H1 (cell line): ENCODE measurements at regions not wholly inside any gene's neighbourhood (a gene's known extent, or its start where the extent isn't known, plus 50 kb on each side); places are given as distances from the start of the nearest gene placed in this dataset.

Source experiments
- CTCF ChIA-PET: fragments of 300-600 bp; sonication (Branson Sonifier 250); formaldehyde crosslinking; loops from one replicate; lab custom pipeline; 2021; ENCODE audit not compliant: partially characterized antibody; lab: Charles Lee
- POLR2A ChIA-PET: fragments of 300-600 bp; sonication (Branson Sonifier 250); formaldehyde crosslinking; loops from one replicate; lab custom pipeline; 2021; ENCODE audit warnings: inconsistent platforms; ENCODE audit not compliant: partially characterized antibody; lab: Charles Lee
- DNase-seq, 2 experiments: peaks; one replicate each; pipeline versions ENCODE4 v3.0.0 to v3.0.0-alpha.2; 2010 to 2022; ENCODE audit warnings: low spot score in 2 of 2, low read depth in 1 of 2, mixed read lengths in 1 of 2
- FAIRE-seq: peaks from 2 replicates; lab custom pipeline; 2011; peaks lifted over from hg19 to GRCh38; lab: Jason Lieb, UNC
- H2AFZ ChIP-seq: 2 replicates; pipeline ENCODE4 v1.8.1; 2012; ENCODE audit warnings: low read length, inconsistent platforms
- H2AK5ac ChIP-seq: 2 replicates; pipeline ENCODE4 v1.6.1; 2013; ENCODE audit warnings: low read depth, low read length
- H2BK120ac ChIP-seq: replicated peaks from 2 replicates; pipeline ENCODE3; 2013; ENCODE audit warnings: low read depth, low read length, inconsistent platforms
- H2BK12ac ChIP-seq: 2 replicates; pipeline ENCODE4 v1.6.1; 2013; ENCODE audit warnings: low read depth, low read length
- H2BK15ac ChIP-seq: 2 replicates; pipeline ENCODE4 v1.6.1; 2013; ENCODE audit warnings: low read length
- H2BK20ac ChIP-seq: 2 replicates; pipeline ENCODE4 v1.6.1; 2013; ENCODE audit warnings: low read length
- H2BK5ac ChIP-seq: 2 replicates; pipeline ENCODE4 v1.6.1; 2013; ENCODE audit warnings: low read depth, low read length
- H3K14ac ChIP-seq: 2 replicates; pipeline ENCODE4 v1.6.1; 2013; ENCODE audit warnings: inconsistent platforms; ENCODE audit not compliant: insufficient read length
- H3K18ac ChIP-seq: 2 replicates; pipeline ENCODE4 v1.6.1; 2013; ENCODE audit warnings: low read length; ENCODE audit errors: extremely low read depth
- H3K23ac ChIP-seq: 2 replicates; pipeline ENCODE4 v1.6.1; 2013; ENCODE audit warnings: inconsistent platforms; ENCODE audit not compliant: insufficient read length
- H3K23me2 ChIP-seq: 2 replicates; pipeline ENCODE4 v1.6.1; 2013; ENCODE audit warnings: low read depth, low read length
- H3K27ac ChIP-seq: 2 replicates; pipeline ENCODE4 v1.6.1; 2011; ENCODE audit warnings: low read depth, low read length, inconsistent platforms
- H3K27me3 ChIP-seq, 4 experiments: replicated peaks in 1 of 4; 1 replicate in 1 of 4; 2 replicates in 3 of 4; pipeline versions ENCODE4 v1.6.1 to v1.8.1; 2011 to 2013; ENCODE audit warnings: low read length in 3 of 4, mild to moderate bottlenecking in 3 of 4, inconsistent platforms in 2 of 4, mixed read lengths in 2 of 4, moderate library complexity in 1 of 4; ENCODE audit not compliant: control insufficient read depth in 3 of 4, insufficient read depth in 3 of 4; ENCODE audit errors: extremely low read depth in 1 of 4
- H3K36me3 ChIP-seq, 4 experiments: 2 replicates each; pipeline versions ENCODE4 v1.6.1 to v1.8.1; 2011 to 2013; ENCODE audit warnings: mild to moderate bottlenecking in 4 of 4, low read length in 3 of 4, moderate library complexity in 2 of 4, control low read depth in 1 of 4, inconsistent platforms in 1 of 4; ENCODE audit not compliant: insufficient read depth in 4 of 4, control insufficient read depth in 2 of 4
- H3K4ac ChIP-seq: replicated peaks from 2 replicates; pipeline ENCODE3; 2013; ENCODE audit warnings: low read length, low read depth, mixed read lengths, inconsistent platforms; ENCODE audit not compliant: insufficient read length
- H3K4me1 ChIP-seq, 4 experiments: replicated peaks in 1 of 4; 1 replicate in 1 of 4; 2 replicates in 3 of 4; pipeline versions ENCODE4 v1.6.1 to v1.8.1; 2011 to 2013; ENCODE audit warnings: low read length in 3 of 4, inconsistent platforms in 2 of 4, mixed read lengths in 1 of 4; ENCODE audit not compliant: insufficient read depth in 4 of 4, control insufficient read depth in 3 of 4
- H3K4me2 ChIP-seq, 2 experiments: 2 replicates each; pipeline versions ENCODE4 v1.6.1 to v1.8.1; 2011 to 2013; ENCODE audit warnings: low read depth in 2 of 2, low read length in 2 of 2, control low read depth in 1 of 2, inconsistent platforms in 1 of 2, mild to moderate bottlenecking in 1 of 2; ENCODE audit not compliant: insufficient read depth in 1 of 2
- H3K4me3 ChIP-seq, 4 experiments: fragments of 200-600, 300-600 bp in 1 of 4; sonication (generic), shearing (Covaris generic), sonication (Bioruptor Twin) in 1 of 4; 2 replicates each; pipeline versions ENCODE4 v1.5.1 to v1.8.1; 2011 to 2016; ENCODE audit warnings: low read length in 4 of 4, low read depth in 3 of 4, control low read depth in 2 of 4, inconsistent platforms in 2 of 4, mild to moderate bottlenecking in 2 of 4, mixed read lengths in 1 of 4, moderate library complexity in 1 of 4; ENCODE audit not compliant: insufficient read depth in 2 of 4; ENCODE audit errors: extremely low read depth in 1 of 4
- H3K56ac ChIP-seq: replicated peaks from 2 replicates; pipeline ENCODE3; 2013; ENCODE audit warnings: low read depth, mild to moderate bottlenecking, mixed read lengths, low read length, inconsistent platforms; ENCODE audit not compliant: insufficient read length
- H3K79me1 ChIP-seq: 2 replicates; pipeline ENCODE4 v1.6.1; 2013; ENCODE audit warnings: low read depth, low read length, control low read depth
- H3K79me2 ChIP-seq, 2 experiments: 2 replicates each; pipeline versions ENCODE4 v1.6.1 to v1.8.1; 2012 to 2013; ENCODE audit warnings: low read length in 2 of 2, mild to moderate bottlenecking in 2 of 2, inconsistent platforms in 1 of 2; ENCODE audit not compliant: insufficient read depth in 2 of 2, control insufficient read depth in 1 of 2
- H3K9ac ChIP-seq, 4 experiments: replicated peaks in 1 of 4; 1 replicate in 1 of 4; 2 replicates in 3 of 4; pipeline versions ENCODE4 v1.6.1 to v1.8.1; 2011 to 2013; ENCODE audit warnings: low read depth in 3 of 4, low read length in 3 of 4, control low read depth in 2 of 4, mild to moderate bottlenecking in 2 of 4, moderate library complexity in 2 of 4, inconsistent platforms in 1 of 4; ENCODE audit errors: extremely low read depth in 1 of 4
- H3K9me3 ChIP-seq, 2 experiments: 2 replicates each; pipeline versions ENCODE4 v1.6.1 to v1.8.1; 2012 to 2013; ENCODE audit warnings: mild to moderate bottlenecking in 2 of 2, moderate library complexity in 2 of 2, control low read depth in 1 of 2, inconsistent platforms in 1 of 2, low read depth in 1 of 2, low read length in 1 of 2, mixed read lengths in 1 of 2; ENCODE audit not compliant: insufficient read depth in 2 of 2
- H4K20me1 ChIP-seq, 2 experiments: replicated peaks in 1 of 2; 2 replicates each; pipeline versions ENCODE3 to v1.8.1; 2011 to 2013; ENCODE audit warnings: inconsistent platforms in 2 of 2, low read length in 2 of 2, mild to moderate bottlenecking in 1 of 2; ENCODE audit not compliant: insufficient read depth in 2 of 2, control insufficient read depth in 1 of 2
- H4K5ac ChIP-seq: 2 replicates; pipeline ENCODE4 v1.6.1; 2013; ENCODE audit warnings: low read length, low read depth, mixed read lengths, inconsistent platforms; ENCODE audit not compliant: insufficient read length
- H4K8ac ChIP-seq: 2 replicates; pipeline ENCODE4 v1.8.0; 2013; ENCODE audit warnings: mild to moderate bottlenecking, moderate library complexity, low read length, inconsistent platforms; ENCODE audit not compliant: insufficient read depth; ENCODE audit errors: extremely low read depth
- H4K91ac ChIP-seq: replicated peaks from 2 replicates; pipeline ENCODE3; 2013; ENCODE audit warnings: low read length, mixed read lengths, inconsistent platforms; ENCODE audit not compliant: insufficient read length
- RAD21 ChIP-seq, 2 experiments: IDR thresholded peaks in 1 of 2; conservative IDR thresholded peaks in 1 of 2; 2 replicates each; pipeline ENCODE4 v1.6.1; 2011; ENCODE audit warnings: low read depth in 2 of 2, low read length in 2 of 2, improper control_type of control experiment in 1 of 2, inconsistent platforms in 1 of 2, mild to moderate bottlenecking in 1 of 2, moderate library complexity in 1 of 2
- RNF2 ChIP-seq: fragments of 200-900, 300-1000 bp; sonication (generic); IDR thresholded peaks from 2 replicates; pipeline ENCODE4 v1.7.1; 2016; ENCODE audit warnings: borderline replicate concordance, low read depth, mild to moderate bottlenecking, antibody characterized with exemption, low read length; ENCODE audit not compliant: poor library complexity, severe bottlenecking; ENCODE audit errors: missing control alignments
- SIX5 ChIP-seq: IDR thresholded peaks from 2 replicates; pipeline ENCODE4 v1.6.1; 2011; ENCODE audit warnings: mild to moderate bottlenecking, low read depth, low read length
- SP4 ChIP-seq: IDR thresholded peaks from 2 replicates; pipeline ENCODE4 v1.6.1; 2012; ENCODE audit warnings: low read length, inconsistent platforms
- WGBS, 2 experiments: shearing (Covaris generic) in 1 of 2; methylation state at CpG; one replicate each; pipeline versions ENCODE4 v1.1.6 to v1.1.7; 2013 to 2015; ENCODE audit warnings: low lambda C conversion rate in 2 of 2, mixed read lengths in 2 of 2, inconsistent platforms in 1 of 2, low coverage in 1 of 2, missing lambda C conversion rate in 1 of 2; ENCODE audit not compliant: insufficient replicate concordance in 2 of 2, insufficient coverage in 1 of 2, insufficient read length in 1 of 2; ENCODE audit errors: extremely low coverage in 1 of 2, missing lambda C conversion rate in 1 of 2; 5-methylcytosine and 5-hydroxymethylcytosine counted together
- TF ChIP-seq, protein P1 (sequence below): IDR thresholded peaks from 2 replicates; pipeline ENCODE4 v1.6.1; 2012; ENCODE audit warnings: inconsistent platforms

DNA sequence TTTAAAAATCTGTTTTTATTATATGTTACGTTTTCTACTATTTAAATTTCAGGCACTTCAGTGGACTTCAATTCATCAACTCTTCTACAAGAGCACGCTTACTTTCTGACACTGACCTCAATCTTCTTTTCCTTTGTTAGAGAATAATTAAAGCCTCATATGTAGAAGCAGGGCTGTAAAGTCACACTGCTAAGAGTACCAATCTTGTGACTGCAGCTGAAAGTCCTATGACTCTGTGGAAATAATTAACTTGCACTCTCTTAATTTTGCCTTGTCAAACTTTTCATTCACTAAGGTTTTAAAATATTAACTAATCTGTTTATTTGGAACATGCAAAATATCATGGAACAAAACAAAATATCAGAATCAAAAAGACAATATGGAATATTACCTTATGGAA lies 498.1 kb downstream of the PCDH10 start:
- Histone ChIP-seq H3K18ac (no peak overlapping the region), H4K5ac (no peak overlapping the region), H3K4me3 (no peak overlapping the region), H3K4ac (no peak overlapping the region), H3K23me2 (no peaks in the 10 kb centered on the region), H2BK5ac (no peak overlapping the region), H3K4me1 (peaks cover 0 to 5% (median 0%) of the 10 kb centered on the region in 4 experiments; a peak in 1 of 7 replicates), H2AK5ac (no peak overlapping the region), H3K14ac (no peak overlapping the region), H3K27ac (no peak overlapping the region), H2BK20ac (no peak overlapping the region), H3K36me3 (no peaks in the 10 kb centered on the region), H2BK120ac (no peak overlapping the region), H4K20me1 (no peaks in the 10 kb centered on the region), H3K79me1 (no peaks in the 10 kb centered on the region), H4K8ac (no peak overlapping the region), H2AFZ (no peak overlapping the region), H3K23ac (no peak overlapping the region), H3K79me2 (no peaks in the 10 kb centered on the region)
- no peak for FAIRE-seq
- POLR2A ChIA-PET = no interaction called here
- CTCF ChIA-PET = no interaction called here
- WGBS, 2 experiments = 71% methylated on average over 2 of the region's 2 CpGs; no CpG with 5 or more reads in 1 of the 2 experiments
- TF ChIP-seq SIX5 (no peak), RAD21 (IDR thresholded peaks at IDR 0.05 in 1 of 2, conservative IDR thresholded peaks at IDR 0.05 in 1 of 2; ENCODE audit: low read depth in 2 of 2, low read length in 2 of 2) (no peak), RNF2 (no peak), SP4 (no peak)
- TF ChIP-seq, protein P1, sequence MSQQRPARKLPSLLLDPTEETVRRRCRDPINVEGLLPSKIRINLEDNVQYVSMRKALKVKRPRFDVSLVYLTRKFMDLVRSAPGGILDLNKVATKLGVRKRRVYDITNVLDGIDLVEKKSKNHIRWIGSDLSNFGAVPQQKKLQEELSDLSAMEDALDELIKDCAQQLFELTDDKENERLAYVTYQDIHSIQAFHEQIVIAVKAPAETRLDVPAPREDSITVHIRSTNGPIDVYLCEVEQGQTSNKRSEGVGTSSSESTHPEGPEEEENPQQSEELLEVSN = no peak
- TF ChIP-seq, all 59 proteins: peak for 0
- Histone ChIP-seq H3K4me2 (no peak overlapping the region), H2BK15ac (no peak overlapping the region), H2BK12ac (no peak overlapping the region), H3K9me3 (no peaks in the 10 kb centered on the region), H3K9ac (no peak overlapping the region), H4K91ac (no peak overlapping the region), H3K27me3 (no peaks in the 10 kb centered on the region), H3K56ac (no peak overlapping the region)
- no peak for DNase-seq
